ENCODE measurements at regions not wholly inside any gene's neighbourhood (a gene's known extent, or its start where the extent isn't known, plus 50 kb on each side); places are given as distances from the start of the nearest gene placed in this dataset.

- no peak for DNase-seq
These were observed 283.1 kb upstream of the SPANXN4 start for GRCh38 chrX:142742581-142742980.

DNA sequence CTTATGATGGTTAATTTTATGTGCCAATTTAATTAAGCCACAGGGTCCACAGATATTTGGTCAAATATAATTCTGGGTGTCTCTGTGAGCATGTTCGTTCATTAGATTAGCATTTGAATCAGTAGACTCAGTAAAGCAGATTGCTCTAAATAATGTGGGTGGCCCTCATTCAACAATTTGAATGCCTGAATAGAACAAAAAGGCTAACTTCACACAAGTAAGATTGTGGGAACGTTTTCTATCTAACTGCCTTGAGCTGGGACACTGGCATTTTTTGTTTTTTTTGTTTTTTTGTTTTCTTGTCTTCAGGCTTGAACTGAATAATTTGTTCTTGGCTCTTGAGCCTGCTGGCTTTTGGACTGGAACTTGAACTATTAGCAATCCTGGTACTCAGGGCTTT, 292.4 kb upstream of the SPANXN4 start:
- DNase-seq = no peak

GRCh38 chrX:142711796-142712290, 313.9 kb upstream of the SPANXN4 start:
- DNase-seq = no peak

GRCh38 chrX:142702749-142703148, 323.0 kb upstream of the SPANXN4 start:
- no peak for DNase-seq

- DNase-seq = no peak
These were observed 337.5 kb upstream of the SPANXN4 start for GRCh38 chrX:142688256-142688655.

DNA sequence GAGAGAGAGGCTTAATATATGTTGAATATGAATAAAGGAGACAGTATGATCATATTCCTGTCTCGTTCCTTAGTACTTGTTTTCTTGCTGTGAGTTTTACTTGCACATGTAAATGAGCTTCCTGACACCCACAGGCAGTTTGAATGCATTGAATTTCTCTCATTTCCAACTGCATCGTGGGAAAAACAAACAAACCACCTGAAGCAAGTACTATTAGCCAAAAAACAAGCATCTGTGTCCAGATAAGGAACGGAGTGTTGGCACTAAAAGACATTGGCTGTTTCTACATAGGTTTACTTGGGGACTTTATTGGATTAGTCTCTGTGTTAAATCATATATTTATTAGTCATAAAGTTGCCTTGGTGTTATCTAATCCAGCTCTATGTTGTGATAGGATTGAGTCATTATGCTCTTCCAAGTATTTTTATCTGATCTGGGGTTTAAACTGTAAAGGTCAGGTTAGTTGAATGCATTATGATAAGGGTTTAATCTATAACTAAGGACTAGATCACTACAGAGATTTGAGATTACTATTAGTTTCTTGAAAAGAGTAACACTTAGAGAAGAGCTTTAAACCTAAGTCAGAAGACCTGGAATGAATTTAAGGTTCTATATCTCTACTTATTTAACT, 339.0 kb upstream of the SPANXN4 start:
- no peak for DNase-seq

GRCh38 chrX:142686206-142686605, 339.5 kb upstream of the SPANXN4 start:
- DNase-seq = no peak

GRCh38 chrX:142680038-142680437, 345.7 kb upstream of the SPANXN4 start:
- no peak for DNase-seq

- no peak for DNase-seq
These were observed 354.7 kb upstream of the SPANXN4 start for GRCh38 chrX:142671036-142671435.

- no peak for DNase-seq
These were observed 362.2 kb upstream of the SPANXN4 start for GRCh38 chrX:142663330-142664095.

- no peak for DNase-seq
These were observed 364.0 kb upstream of the SPANXN4 start for GRCh38 chrX:142661696-142662095.

- DNase-seq = no peak
These were observed 370.2 kb upstream of the SPANXN4 start for GRCh38 chrX:142655507-142655906.

DNA sequence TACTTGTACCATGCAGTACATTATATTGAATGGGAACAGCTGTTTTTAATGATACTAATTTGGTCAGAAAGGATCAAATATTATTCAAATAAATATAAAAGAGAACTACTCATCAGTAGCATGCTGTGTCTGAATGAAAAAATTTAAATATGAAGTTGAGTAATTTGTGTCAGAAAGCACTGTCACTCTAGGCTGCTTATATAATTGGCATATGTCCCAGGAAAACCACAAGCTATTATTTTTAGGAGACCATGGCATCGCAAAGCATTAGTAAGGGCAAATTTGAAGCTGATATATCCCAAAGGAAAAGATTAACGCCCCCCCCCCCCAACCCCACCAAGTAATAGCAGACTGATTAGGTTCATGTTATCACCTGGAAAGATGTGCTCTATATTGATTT, 388.5 kb upstream of the SPANXN4 start:
- no peak for DNase-seq

- DNase-seq = no peak
These were observed 409.1 kb upstream of the SPANXN4 start for GRCh38 chrX:142616636-142617035.

DNA sequence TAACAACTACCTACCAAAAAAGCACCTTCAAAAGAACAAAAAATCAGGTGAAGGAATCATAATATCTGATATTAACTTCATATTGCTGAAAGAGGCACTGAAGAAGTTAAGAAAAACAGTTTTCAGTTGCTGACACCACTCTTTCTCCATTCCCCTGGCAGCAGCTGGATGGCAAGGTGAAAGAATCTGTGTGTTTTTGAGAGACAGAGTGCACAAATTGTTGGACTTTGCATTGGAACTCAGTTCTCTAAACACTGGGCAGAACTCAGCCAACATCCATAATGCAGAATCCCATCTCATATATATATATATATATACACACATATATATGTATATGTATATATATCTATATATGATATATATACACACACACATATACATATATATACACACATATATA, 408.3 kb upstream of the MAGEC2 start:
- DNase-seq = no peak

DNA sequence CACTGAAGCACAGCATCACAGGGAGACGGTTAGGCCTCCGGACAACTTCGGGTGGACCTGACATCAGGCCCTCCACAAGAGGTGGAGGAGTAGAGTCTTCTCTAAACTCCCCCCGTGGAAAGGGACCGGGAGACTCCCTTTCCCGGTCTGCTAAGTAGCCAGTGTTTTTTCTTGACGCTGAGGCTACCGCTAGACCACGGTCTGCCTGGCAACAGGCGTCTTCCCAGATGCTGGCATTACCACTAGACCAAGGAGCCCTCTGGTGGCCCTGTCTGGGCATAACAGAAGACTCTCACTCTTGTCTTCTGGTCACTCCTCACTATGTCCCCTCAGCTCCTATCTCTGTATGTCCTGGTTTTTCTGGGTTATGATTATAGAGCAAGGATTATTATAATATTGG, 401.5 kb upstream of the MAGEC2 start:
- DNase-seq = peak in 1 of 2 experiments; percentile 20

- DNase-seq = no peak
These were observed 396.7 kb upstream of the MAGEC2 start for GRCh38 chrX:142601792-142602191.

- no peak for DNase-seq
These were observed 388.3 kb upstream of the MAGEC2 start for GRCh38 chrX:142593361-142593862.

- no peak for DNase-seq
These were observed 371.5 kb upstream of the MAGEC2 start for GRCh38 chrX:142576615-142577014.

DNA sequence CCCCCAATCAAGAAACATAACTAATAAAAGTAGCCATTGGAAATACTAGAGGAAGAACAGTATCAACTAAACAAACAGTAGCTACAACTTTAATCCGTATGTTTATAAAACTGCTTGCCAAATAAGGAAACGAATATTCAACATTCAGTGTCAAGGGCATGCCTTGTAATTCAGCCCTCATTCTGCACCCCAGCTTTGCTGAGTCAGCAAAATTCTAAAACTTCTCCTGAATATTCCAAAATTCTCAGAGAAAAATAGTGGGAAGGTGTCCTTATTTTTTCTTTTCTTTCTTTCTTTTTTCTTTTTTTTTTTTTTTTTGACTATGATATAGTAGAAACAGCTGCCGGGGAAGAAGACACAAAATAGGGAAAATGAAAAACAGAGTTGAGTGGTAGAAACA, 344.8 kb upstream of the MAGEC2 start:
- DNase-seq = no peak

DNA sequence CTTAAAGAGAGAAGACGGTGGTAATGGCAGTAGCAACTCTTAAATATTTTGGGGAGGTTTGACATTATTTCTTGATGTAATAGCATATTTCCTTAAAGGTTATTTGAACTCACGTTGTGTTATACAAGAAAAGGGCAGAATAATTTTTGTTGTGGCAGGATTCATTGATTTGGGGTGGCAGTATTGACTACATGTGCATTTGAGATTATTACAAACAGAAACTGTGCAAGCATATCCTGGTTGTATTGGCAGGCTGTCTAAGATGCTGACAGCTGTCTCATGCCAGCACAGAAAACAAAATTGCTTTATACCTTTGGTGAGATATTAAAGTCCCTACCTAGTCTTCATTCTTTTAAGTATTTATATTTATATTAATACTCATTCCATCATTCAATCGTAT, 300.7 kb upstream of the MAGEC2 start:
- DNase-seq = no peak

DNA sequence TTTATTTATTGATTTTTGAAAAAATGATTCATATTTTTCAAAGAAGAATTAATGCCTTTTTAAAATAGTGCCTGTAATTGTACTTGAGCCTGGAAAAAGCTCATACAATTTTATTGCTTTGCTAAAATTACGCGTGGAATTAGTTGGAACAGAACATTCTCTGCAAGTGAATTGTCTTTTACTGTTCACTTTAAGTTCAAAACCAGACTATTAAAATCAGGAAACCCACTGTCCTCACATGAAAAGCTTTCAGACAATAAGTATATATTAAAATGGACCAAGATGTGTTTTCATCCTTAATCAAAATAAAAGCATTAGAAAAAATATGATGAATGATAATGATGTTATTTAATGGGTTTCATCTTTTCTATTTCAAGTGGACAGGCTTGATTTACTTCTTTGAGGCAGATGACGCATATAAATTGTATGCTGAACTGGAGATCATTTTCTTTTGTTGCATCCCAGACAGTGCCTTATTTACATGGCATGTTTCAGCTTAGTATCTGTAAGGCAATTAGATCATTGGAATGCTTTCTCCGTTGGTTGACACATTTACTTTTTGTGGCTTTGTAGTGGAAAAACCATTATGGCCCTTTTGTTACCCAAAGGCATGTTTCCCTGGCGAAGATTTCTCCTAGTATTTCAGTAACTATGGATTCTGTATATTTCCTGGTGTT, 299.0 kb upstream of the MAGEC2 start:
- no peak for DNase-seq

- DNase-seq = no peak
These were observed 297.4 kb upstream of the MAGEC2 start for GRCh38 chrX:142502441-142502840.

- no peak for DNase-seq
These were observed 294.9 kb upstream of the MAGEC2 start for GRCh38 chrX:142499992-142500391.

All from NCI-H526 (cell line).